Esophagus squamous epithelium (tissue), 5 donors: ENCODE measurements at regions not wholly inside any gene's neighbourhood (a gene's known extent, or its start where the extent isn't known, plus 50 kb on each side); places are given as distances from the start of the nearest gene placed in this dataset.

Experiments used
- DNase-seq: peaks from one replicate; lab custom pipeline; 2025; lab: John Stamatoyannopoulos, UW
- H3K27ac ChIP-seq, 4 donors: fragments of 200-600 bp; sonication (generic); one replicate each; pipeline ENCODE4 v1.5.1; 2016 to 2019; ENCODE audit warnings: mild to moderate bottlenecking in 1 of 4
- H3K27me3 ChIP-seq, 4 donors: fragments of 200-600 bp; sonication (generic); 1 replicate in 3 of 4; 2 replicates in 1 of 4; pipeline versions ENCODE4 v1.5.1 to v1.6.0; 2017 to 2021; ENCODE audit warnings: antibody characterized with exemption in 1 of 4
- H3K36me3 ChIP-seq, 3 donors: fragments of 200-600 bp; sonication (generic); one replicate each; pipeline ENCODE4 v1.5.1; 2016 to 2019
- H3K4me1 ChIP-seq, 3 donors: fragments of 200-600 bp; sonication (generic); one replicate each; pipeline ENCODE4 v1.5.1; 2017 to 2019
- H3K4me3 ChIP-seq, 4 donors: fragments of 200-600 bp; sonication (generic); 1 replicate in 3 of 4; 2 replicates in 1 of 4; pipeline ENCODE4 v1.5.1; 2016 to 2019; ENCODE audit warnings: mild to moderate bottlenecking in 2 of 4, moderate library complexity in 1 of 4
- H3K9me3 ChIP-seq, 3 donors: fragments of 200-600 bp; sonication (generic); one replicate each; pipeline ENCODE4 v1.5.1; 2016 to 2019
- POLR2A ChIP-seq, 4 donors: fragments of 450-650 bp; IDR thresholded peaks; one replicate each; pipeline ENCODE4 v1.6.1; 2017; ENCODE audit warnings: antibody characterized with exemption in 4 of 4, mild to moderate bottlenecking in 4 of 4, moderate library complexity in 3 of 4
- WGBS, 2 donors: methylation state at CpG; one replicate each; pipeline ENCODE4 v1.1.5; 2018; 5-methylcytosine and 5-hydroxymethylcytosine counted together
- intact Hi-C: fragments of 100-400 bp; cut with DNase I; formaldehyde crosslinking; loops from one replicate; pipeline ENCODE4 v1.15.0; 2022
- TF ChIP-seq, protein P1 (sequence below), 6 experiments: fragments of 450-650 bp in 4 of 6; fragments of 200-600 bp in 2 of 6; sonication (generic) in 2 of 6; IDR thresholded peaks; one replicate each; pipeline ENCODE4 v1.5.1; 2016 to 2019; ENCODE audit warnings: antibody characterized with exemption in 6 of 6, mild to moderate bottlenecking in 4 of 6, moderate library complexity in 4 of 6
- donor health status: DM: yes; HTN: yes; CAD: no.

DNA sequence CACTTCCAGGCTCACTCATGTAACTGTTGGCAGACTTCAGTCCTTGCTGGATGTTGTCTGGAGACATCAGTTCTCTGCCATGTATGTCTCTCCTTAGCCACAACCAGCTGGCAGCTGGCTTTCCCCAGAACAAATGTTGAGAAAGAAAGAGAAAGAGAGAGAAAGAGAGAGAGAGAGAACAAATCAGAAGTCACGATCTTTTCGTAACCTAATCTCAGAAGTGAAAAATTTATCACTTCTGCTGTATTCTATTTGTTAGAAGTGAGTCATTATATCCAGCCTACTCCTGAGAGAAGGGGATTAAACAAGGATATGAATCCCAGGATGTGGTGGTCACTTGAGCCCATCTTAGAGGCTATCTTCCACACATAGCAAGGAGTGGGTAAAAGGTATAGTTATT is 101.2 kb downstream of the BTG1 start:
- Histone ChIP-seq H3K27ac (no peak overlapping the region), H3K4me3 (no peak overlapping the region), H3K9me3 (no peaks in the 10 kb centered on the region), H3K36me3 (no peaks in the 10 kb centered on the region), H3K4me1 (no peaks in the 10 kb centered on the region), H3K27me3 (no peaks in the 10 kb centered on the region)
- intact Hi-C loops: no loop called here
- 80 to 83% methylated on average over 2 of the region's 2 CpGs for WGBS, 2 donors
- TF ChIP-seq POLR2A (IDR thresholded peaks at IDR 0.05): no peak
- TF ChIP-seq, protein P1, sequence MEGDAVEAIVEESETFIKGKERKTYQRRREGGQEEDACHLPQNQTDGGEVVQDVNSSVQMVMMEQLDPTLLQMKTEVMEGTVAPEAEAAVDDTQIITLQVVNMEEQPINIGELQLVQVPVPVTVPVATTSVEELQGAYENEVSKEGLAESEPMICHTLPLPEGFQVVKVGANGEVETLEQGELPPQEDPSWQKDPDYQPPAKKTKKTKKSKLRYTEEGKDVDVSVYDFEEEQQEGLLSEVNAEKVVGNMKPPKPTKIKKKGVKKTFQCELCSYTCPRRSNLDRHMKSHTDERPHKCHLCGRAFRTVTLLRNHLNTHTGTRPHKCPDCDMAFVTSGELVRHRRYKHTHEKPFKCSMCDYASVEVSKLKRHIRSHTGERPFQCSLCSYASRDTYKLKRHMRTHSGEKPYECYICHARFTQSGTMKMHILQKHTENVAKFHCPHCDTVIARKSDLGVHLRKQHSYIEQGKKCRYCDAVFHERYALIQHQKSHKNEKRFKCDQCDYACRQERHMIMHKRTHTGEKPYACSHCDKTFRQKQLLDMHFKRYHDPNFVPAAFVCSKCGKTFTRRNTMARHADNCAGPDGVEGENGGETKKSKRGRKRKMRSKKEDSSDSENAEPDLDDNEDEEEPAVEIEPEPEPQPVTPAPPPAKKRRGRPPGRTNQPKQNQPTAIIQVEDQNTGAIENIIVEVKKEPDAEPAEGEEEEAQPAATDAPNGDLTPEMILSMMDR (IDR thresholded peaks at IDR 0.05): no peak
- no peak for DNase-seq

DNA sequence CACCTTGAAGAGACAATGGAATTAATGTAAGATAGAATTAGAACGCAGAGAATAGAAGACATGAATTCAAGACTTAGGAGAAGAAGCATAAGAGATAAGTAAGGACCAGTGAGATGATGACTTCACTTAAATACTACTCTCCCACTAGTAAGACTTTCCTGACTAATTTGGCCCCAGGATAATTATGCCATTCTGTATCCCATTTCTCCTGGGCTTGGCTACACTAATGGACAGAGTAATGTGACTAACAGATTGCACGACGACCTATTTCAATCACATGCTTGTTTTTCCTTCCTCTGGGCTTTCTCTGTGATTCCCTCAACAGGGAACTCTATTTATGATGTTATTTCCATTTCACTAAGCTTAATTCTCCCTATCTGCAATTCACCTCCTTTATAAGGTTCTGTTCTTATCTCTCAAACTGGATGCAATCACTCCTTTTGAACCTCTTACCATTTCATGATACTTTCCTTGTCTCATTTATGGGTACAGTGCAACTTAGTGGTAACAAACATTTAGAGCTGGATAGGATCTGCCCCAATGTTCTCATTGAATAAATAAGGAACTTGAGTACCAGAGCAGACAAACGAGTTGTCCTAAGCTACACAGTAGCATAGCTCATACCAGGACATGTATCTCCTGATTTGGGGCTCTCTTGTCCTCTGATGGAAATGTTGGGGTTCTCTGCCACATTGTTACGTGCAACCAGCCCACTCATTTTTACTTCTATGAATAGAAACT is 102.7 kb downstream of the BTG1 start:
- no peak for DNase-seq
- Histone ChIP-seq H3K27ac (no peak overlapping the region), H3K4me3 (no peak overlapping the region), H3K9me3 (no peaks in the 10 kb centered on the region), H3K4me1 (no peaks in the 10 kb centered on the region), H3K36me3 (no peaks in the 10 kb centered on the region), H3K27me3 (no peaks in the 10 kb centered on the region)
- TF ChIP-seq, protein P1 (IDR thresholded peaks at IDR 0.05): no peak
- TF ChIP-seq POLR2A (IDR thresholded peaks at IDR 0.05): no peak
- 73 to 75% methylated on average over 5 of the region's 5 CpGs for WGBS, 2 donors
- intact Hi-C loops: no loop called here

DNA sequence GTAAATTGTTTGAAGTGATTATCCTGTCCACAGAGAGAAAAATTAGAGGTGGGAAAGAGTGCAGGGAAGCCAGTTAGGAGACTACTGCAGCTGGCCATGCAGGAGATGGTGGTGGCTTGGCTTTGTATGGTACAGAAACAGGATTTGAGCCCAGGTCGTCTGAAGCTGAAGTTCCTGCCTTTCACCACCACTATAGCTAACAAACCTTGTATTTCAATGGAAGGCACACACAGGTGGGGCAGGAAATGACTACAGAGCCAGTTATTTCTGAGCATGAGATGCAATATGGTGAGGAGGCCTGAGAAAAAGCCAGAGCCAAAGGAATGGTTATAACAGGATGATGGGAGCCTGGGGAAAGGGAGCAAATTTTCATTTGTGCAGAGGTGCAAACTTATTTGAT is 103.9 kb downstream of the BTG1 start:
- Histone ChIP-seq H3K36me3 (no peaks in the 10 kb centered on the region), H3K4me1 (peaks cover 0 to 4% (median 0%) of the 10 kb centered on the region in 3 donors), H3K27me3 (no peaks in the 10 kb centered on the region), H3K4me3 (no peak overlapping the region), H3K9me3 (no peaks in the 10 kb centered on the region), H3K27ac (no peak overlapping the region)
- no peak for TF ChIP-seq POLR2A (IDR thresholded peaks at IDR 0.05)
- TF ChIP-seq, protein P1 (IDR thresholded peaks at IDR 0.05): peak in 1 of 6 experiments; percentile 35
- DNase-seq: no peak
- intact Hi-C loops: no loop called here
- 13 to 23% methylated on average over 1 of the region's 1 CpG for WGBS, 2 donors

DNA sequence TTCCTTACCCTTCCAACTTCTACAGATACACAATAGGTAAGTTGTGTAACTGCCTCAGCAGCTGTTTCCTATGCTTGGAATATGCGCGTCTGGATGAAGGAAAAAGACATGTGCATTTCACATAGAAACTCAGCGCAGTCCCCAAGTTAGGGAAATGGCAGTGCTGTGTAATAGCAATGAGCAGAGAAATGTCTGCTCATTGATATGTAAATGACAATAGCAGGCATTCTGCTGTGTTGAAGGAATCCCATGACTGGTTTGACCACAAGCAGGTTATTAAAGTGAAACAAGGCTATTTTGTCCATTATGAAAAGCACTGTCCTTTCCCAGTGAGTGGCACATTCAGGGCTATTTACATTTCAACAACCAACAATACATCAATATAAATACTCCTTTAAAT is 106.6 kb downstream of the BTG1 start:
- Histone ChIP-seq H3K27ac (no peak overlapping the region), H3K36me3 (no peaks in the 10 kb centered on the region), H3K27me3 (no peaks in the 10 kb centered on the region), H3K9me3 (no peaks in the 10 kb centered on the region), H3K4me1 (peaks cover 7 to 31% (median 19%) of the 10 kb centered on the region in 3 donors), H3K4me3 (no peak overlapping the region)
- TF ChIP-seq, protein P1 (IDR thresholded peaks at IDR 0.05): no peak
- TF ChIP-seq POLR2A (IDR thresholded peaks at IDR 0.05): no peak
- WGBS, 2 donors: 79 to 91% methylated on average over 3 of the region's 3 CpGs
- no peak for DNase-seq
- intact Hi-C loops: no loop called here

DNA sequence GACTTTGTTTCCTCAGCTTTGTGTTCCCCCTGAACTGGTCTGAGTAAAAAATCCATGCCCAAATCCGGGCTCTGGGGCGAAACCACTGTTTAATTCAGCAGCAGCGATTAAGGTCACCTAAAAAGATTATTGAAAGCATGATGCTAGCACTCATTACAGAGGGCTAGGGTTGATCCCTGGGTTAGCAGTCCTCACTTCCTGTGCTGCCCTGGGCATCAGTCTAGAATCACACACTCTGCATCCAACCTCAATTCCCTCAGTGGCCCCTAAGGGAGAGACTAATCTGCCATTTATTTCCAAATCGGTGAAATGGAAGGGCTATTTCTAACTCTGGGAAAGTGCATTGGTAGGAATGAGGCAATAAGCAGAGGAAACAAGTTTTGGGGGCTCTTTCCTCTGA is 107.2 kb downstream of the BTG1 start:
- Histone ChIP-seq H3K9me3 (no peaks in the 10 kb centered on the region), H3K4me1 (peaks cover 7 to 37% (median 20%) of the 10 kb centered on the region in 3 donors), H3K36me3 (no peaks in the 10 kb centered on the region), H3K27me3 (no peaks in the 10 kb centered on the region), H3K4me3 (no peak overlapping the region), H3K27ac (no peak overlapping the region)
- intact Hi-C loops: no loop called here
- TF ChIP-seq POLR2A (IDR thresholded peaks at IDR 0.05): no peak
- TF ChIP-seq, protein P1 (IDR thresholded peaks at IDR 0.05): no peak
- DNase-seq: no peak
- WGBS, 2 donors: 90 to 96% methylated on average over 4 of the region's 4 CpGs
